ENCODE measurements at regions not wholly inside any gene's neighbourhood (a gene's known extent, or its start where the extent isn't known, plus 50 kb on each side); places are given as distances from the start of the nearest gene placed in this dataset.
A peak's percentile ranks its signal among the peaks of the same experiment; 100 is the strongest.
"Not testable (repeated sequence)": the region's sequence is repeated elsewhere in the genome, so short reads cannot be mapped to it uniquely, and the experiment has no call there.

DNA sequence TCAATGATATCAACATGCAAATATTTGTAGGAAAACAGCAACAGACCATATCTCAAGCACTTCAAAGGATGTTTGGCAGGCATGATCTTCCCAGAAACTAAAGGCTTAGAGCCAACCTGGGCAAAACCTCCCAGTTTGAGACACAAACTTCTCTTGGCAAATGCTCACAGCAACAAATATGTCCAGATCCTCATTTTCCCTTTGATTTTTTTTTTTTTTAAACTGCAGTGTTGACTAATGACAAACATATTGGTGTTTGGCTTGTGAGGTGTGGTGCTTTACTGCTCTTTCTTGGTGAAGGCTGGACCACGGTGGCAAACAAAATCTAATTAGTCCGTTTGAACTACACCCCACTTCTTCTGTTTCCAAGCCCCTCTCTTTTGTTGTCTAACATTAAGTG lies 87.2 kb downstream of the EBLN2 start:
- no peak for DNase-seq
- WGBS, 5 donors: 49 to 61% (median 59%) methylated on average over 2 of the region's 2 CpGs
- Histone ChIP-seq H3K27me3 (replicated peaks in 1 of 7) (peaks cover 0 to 3% (median 0%) of the 10 kb centered on the region in 7 donors), H3K9me3 (no peaks in the 10 kb centered on the region), H3K4me1 (peaks cover 0 to 10% (median 3%) of the 10 kb centered on the region in 6 donors), H3K27ac (peak overlapping the region in 5 of 8 donors; percentile 19 to 53 (median 39)), H3K4me3 (no peak overlapping the region), H3K36me3 (no peaks in the 10 kb centered on the region)
- intact Hi-C loops (cut with DNase I; ENCODE audit: low total_unique reads): no loop called here
- TF ChIP-seq, protein P1, sequence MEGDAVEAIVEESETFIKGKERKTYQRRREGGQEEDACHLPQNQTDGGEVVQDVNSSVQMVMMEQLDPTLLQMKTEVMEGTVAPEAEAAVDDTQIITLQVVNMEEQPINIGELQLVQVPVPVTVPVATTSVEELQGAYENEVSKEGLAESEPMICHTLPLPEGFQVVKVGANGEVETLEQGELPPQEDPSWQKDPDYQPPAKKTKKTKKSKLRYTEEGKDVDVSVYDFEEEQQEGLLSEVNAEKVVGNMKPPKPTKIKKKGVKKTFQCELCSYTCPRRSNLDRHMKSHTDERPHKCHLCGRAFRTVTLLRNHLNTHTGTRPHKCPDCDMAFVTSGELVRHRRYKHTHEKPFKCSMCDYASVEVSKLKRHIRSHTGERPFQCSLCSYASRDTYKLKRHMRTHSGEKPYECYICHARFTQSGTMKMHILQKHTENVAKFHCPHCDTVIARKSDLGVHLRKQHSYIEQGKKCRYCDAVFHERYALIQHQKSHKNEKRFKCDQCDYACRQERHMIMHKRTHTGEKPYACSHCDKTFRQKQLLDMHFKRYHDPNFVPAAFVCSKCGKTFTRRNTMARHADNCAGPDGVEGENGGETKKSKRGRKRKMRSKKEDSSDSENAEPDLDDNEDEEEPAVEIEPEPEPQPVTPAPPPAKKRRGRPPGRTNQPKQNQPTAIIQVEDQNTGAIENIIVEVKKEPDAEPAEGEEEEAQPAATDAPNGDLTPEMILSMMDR (IDR thresholded peaks at IDR 0.05 in 8 of 11, conservative IDR thresholded peaks at IDR 0.05 in 3 of 11): no peak
- no peak for TF ChIP-seq POLR2A (IDR thresholded peaks at IDR 0.05)
- TF ChIP-seq POLR2AphosphoS5 (IDR thresholded peaks at IDR 0.05): no peak

DNA sequence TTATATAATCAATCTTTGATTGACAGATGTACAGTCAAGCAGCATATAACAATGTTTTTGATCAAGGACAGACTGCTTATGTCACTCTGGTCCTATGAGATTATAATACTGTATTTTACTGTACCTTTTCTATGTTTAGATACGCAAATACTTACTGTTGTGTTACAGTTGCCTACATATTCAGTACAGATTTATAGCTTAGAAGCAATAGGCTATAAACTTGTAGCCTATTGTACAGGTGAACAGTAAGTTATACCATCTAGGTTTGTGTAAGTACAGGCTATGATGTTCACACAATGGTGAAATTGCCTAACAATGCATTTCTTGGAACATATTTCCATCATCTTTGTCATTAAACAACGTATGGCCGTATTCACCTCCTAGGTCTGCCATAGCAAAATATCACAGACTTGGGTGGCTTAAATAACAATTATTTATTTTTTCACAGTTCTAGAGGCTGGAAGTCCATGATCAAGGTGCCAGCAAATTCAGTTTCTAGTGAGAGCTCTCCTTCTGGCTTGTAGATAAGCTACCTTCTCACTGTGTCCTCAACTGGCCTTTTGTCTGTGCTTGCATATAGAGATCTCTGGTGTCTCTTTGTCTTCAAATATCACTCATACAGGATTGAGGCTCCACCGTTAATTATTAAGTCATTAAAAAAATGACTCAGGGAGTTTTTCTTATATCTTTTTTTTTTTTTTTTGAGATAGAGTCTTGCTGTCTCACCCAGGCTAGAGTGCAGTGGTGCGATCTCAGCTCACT lies 89.1 kb downstream of the EBLN2 start:
- WGBS, 5 donors: 93 to 100% (median 95%) methylated on average over 5 of the region's 5 CpGs
- no peak for DNase-seq
- H3K9me3 ChIP-seq: no peaks in the 10 kb centered on the region
- intact Hi-C loops (cut with DNase I; ENCODE audit: low total_unique reads): no loop called here
- H3K36me3 ChIP-seq: no peaks in the 10 kb centered on the region
- no peak overlapping the region for H3K4me3 ChIP-seq
- peaks cover 0 to 3% (median 0%) of the 10 kb centered on the region in 7 donors for H3K27me3 ChIP-seq (replicated peaks in 1 of 7)
- H3K27ac ChIP-seq: no peak overlapping the region
- TF ChIP-seq, protein P1 (IDR thresholded peaks at IDR 0.05 in 8 of 11, conservative IDR thresholded peaks at IDR 0.05 in 3 of 11): no peak
- no peak for TF ChIP-seq POLR2AphosphoS5 (IDR thresholded peaks at IDR 0.05)
- no peak for TF ChIP-seq POLR2A (IDR thresholded peaks at IDR 0.05)
- peaks cover 0 to 10% (median 3%) of the 10 kb centered on the region in 6 donors for H3K4me1 ChIP-seq

DNA sequence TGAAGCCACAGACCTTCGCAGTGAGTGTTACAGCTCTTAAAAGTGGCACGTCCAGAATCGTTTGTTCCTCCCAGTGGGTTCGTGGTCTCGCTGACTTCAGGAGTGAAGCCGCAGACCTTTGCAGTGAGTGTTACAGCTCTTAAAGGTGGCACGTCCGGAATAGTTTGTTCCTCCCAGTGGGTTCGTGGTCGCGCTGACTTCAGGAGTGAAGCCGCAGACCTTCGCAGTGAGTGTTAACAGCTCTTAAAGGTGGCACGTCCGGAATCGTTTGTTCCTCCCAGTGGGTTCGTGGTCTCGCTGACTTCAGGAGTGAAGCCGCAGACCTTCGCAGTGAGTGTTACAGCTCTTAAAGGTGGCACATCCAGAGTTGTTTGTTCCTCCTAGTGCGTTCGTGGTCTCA lies 91.1 kb downstream of the EBLN2 start:
- H3K9me3 ChIP-seq; intact Hi-C loops (cut with DNase I; ENCODE audit: low total_unique reads); H3K27me3 ChIP-seq (replicated peaks in 1 of 7); DNase-seq; H3K4me1 ChIP-seq; H3K36me3 ChIP-seq; H3K27ac ChIP-seq; H3K4me3 ChIP-seq: not testable (repeated sequence)
- 91 to 96% (median 93%) methylated on average over 22 of the region's 22 CpGs for WGBS, 5 donors

DNA sequence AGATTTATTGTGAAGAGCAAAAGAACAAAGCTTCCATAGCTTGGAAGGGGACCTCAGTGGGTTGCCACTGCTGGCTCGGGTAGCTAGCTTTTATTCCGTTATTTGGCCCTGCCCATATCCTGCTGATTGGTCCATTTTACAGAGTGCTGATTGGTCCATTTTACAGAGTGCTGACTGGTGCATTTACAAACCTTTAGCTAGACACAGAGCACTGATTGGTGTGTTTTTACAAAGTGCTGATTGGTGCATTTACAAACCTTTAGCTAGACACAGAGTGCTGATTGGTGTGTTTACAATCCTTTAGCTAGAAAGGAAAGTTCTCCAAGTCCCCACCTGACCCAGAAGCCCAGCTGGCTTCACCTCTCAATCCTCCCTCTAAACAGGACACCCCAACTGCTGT lies 91.6 kb downstream of the EBLN2 start:
- H3K27me3 ChIP-seq (replicated peaks in 1 of 7); H3K36me3 ChIP-seq; H3K27ac ChIP-seq; DNase-seq; H3K9me3 ChIP-seq; H3K4me3 ChIP-seq; intact Hi-C loops (cut with DNase I; ENCODE audit: low total_unique reads); H3K4me1 ChIP-seq: not testable (repeated sequence)
- 30 to 98% (median 86%) methylated on average over 2 of the region's 2 CpGs for WGBS, 5 donors

DNA sequence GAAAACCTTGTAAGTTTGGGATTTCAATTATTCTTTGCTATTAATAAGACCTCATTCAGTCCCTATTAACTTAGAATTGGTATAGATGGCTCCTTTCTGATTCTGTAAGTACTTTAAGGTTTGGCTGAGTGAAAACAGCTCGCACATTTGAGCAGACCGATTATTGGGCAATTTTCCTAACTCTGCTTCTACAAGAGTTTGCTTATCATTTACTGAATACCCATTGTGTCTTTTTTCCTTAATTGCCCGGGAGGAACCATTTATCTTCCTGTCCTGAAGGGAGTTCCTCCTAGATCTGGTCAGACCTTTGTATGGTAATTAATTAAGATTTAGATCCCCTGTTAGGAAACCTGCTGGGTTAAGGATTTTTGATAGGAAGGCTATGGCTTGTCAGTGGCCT lies 92.8 kb downstream of the EBLN2 start:
- DNase-seq; H3K27me3 ChIP-seq (replicated peaks in 1 of 7); intact Hi-C loops (cut with DNase I; ENCODE audit: low total_unique reads); H3K9me3 ChIP-seq; H3K4me3 ChIP-seq; H3K27ac ChIP-seq; H3K4me1 ChIP-seq; H3K36me3 ChIP-seq: not testable (repeated sequence)
- WGBS, 5 donors: 31 to 55% (median 44%) methylated on average over 3 of the region's 3 CpGs

DNA sequence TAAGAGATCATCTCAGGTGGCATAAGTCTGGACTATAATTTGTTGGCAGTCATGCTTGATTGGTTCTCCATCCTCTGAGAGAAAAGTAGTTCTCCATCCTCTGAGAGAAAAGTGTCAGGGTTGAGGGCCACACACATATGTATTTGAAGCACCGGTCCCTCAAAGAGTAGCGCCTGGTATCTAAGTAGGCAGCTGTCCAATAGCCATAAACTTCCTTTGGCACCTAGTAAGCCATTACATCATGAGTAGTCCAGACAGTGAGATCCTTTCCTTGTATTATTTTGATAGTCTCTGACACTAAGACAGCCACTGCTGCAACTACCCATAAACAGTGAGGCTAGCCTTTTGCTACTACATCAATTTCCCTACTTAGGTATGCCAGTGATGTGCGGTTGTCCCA lies 94.0 kb downstream of the EBLN2 start:
- WGBS, 5 donors: 82 to 89% (median 84%) methylated on average over 3 of the region's 3 CpGs
- H3K27me3 ChIP-seq (replicated peaks in 1 of 7); H3K36me3 ChIP-seq; H3K4me1 ChIP-seq; H3K4me3 ChIP-seq; H3K27ac ChIP-seq; DNase-seq; intact Hi-C loops (cut with DNase I; ENCODE audit: low total_unique reads); H3K9me3 ChIP-seq: not testable (repeated sequence)
